Loucy (cell line): ENCODE measurements at regions not wholly inside any gene's neighbourhood (a gene's known extent, or its start where the extent isn't known, plus 50 kb on each side); places are given as distances from the start of the nearest gene placed in this dataset.

Experiments used
- H2AFZ ChIP-seq: fragments of 200-600 bp; sonication (generic); 2 replicates; pipeline ENCODE4 v1.6.0; 2016; ENCODE audit warnings: antibody characterized with exemption, mild to moderate bottlenecking, low read length, moderate library complexity
- H3F3A ChIP-seq: fragments of 200-600 bp; 2 replicates; pipeline ENCODE4 v1.6.0; 2016; ENCODE audit warnings: antibody characterized with exemption, low read depth, mild to moderate bottlenecking
- H3K27me3 ChIP-seq: fragments of 200-600 bp; sonication (generic); 2 replicates; pipeline ENCODE4 v1.6.1; 2014; ENCODE audit warnings: low read length, mild to moderate bottlenecking; ENCODE audit not compliant: insufficient read depth, poor library complexity, severe bottlenecking
- H3K36me3 ChIP-seq: fragments of 200-600 bp; sonication (generic); 2 replicates; pipeline ENCODE4 v1.6.1; 2016; ENCODE audit warnings: low read length; ENCODE audit not compliant: insufficient read depth
- H3K4me1 ChIP-seq: fragments of 200-600 bp; sonication (generic); 2 replicates; pipeline ENCODE4 v1.5.1; 2014; ENCODE audit warnings: low read length, mild to moderate bottlenecking; ENCODE audit not compliant: insufficient read depth, poor library complexity, severe bottlenecking
- H3K4me2 ChIP-seq: fragments of 200-600 bp; sonication (generic); 2 replicates; pipeline ENCODE4 v1.6.0; 2014; ENCODE audit warnings: antibody characterized with exemption, low read length, low read depth, mild to moderate bottlenecking; ENCODE audit not compliant: poor library complexity, severe bottlenecking
- H3K4me3 ChIP-seq: fragments of 200-600 bp; sonication (generic); 2 replicates; pipeline ENCODE4 v1.5.1; 2014; ENCODE audit warnings: low read length, mild to moderate bottlenecking, mixed read lengths; ENCODE audit not compliant: poor library complexity, severe bottlenecking
- H3K79me2 ChIP-seq: fragments of 200-600 bp; sonication (generic); 2 replicates; pipeline ENCODE4 v1.6.1; 2014; ENCODE audit warnings: low read length; ENCODE audit not compliant: insufficient read depth
- H3K9ac ChIP-seq: fragments of 200-600 bp; sonication (generic); 2 replicates; pipeline ENCODE4 v1.6.0; 2014; ENCODE audit warnings: mild to moderate bottlenecking, low read depth, low read length, moderate library complexity; ENCODE audit not compliant: poor library complexity, severe bottlenecking
- H3K9me2 ChIP-seq: fragments of 200-600 bp; sonication (generic); replicated peaks from 2 replicates; pipeline ENCODE4 v1.6.1; 2016; ENCODE audit warnings: low read depth, low read length, mixed read lengths
- H3K9me3 ChIP-seq: fragments of 200-600 bp; sonication (generic); 2 replicates; pipeline ENCODE4 v1.6.1; 2014; ENCODE audit warnings: mild to moderate bottlenecking, antibody characterized with exemption, low read length, low read depth; ENCODE audit not compliant: insufficient read depth
- H4K20me1 ChIP-seq: fragments of 200-600 bp; sonication (generic); 2 replicates; pipeline ENCODE4 v1.6.0; 2014; ENCODE audit warnings: antibody characterized with exemption, low read length, mild to moderate bottlenecking; ENCODE audit not compliant: insufficient read depth, poor library complexity, severe bottlenecking
- EZH2phosphoT487 ChIP-seq: fragments of 200-600 bp; IDR thresholded peaks from 2 replicates; pipeline ENCODE4 v1.6.1; 2018; ENCODE audit warnings: antibody characterized with exemption, mild to moderate bottlenecking, moderate library complexity, borderline replicate concordance
- TF ChIP-seq, protein P1 (sequence below): fragments of 200-600 bp; sonication (generic); conservative IDR thresholded peaks from 2 replicates; pipeline ENCODE4 v1.5.1; 2014; ENCODE audit warnings: mild to moderate bottlenecking, antibody characterized with exemption, low read length

- no peaks in the 10 kb centered on the region for H3K79me2 ChIP-seq
- H3K9me2 ChIP-seq: no peaks in the 10 kb centered on the region
- H2AFZ ChIP-seq: no peak overlapping the region
- no peak overlapping the region for H3K4me3 ChIP-seq
- H3K27me3 ChIP-seq: no peaks in the 10 kb centered on the region
- TF ChIP-seq, protein P1, sequence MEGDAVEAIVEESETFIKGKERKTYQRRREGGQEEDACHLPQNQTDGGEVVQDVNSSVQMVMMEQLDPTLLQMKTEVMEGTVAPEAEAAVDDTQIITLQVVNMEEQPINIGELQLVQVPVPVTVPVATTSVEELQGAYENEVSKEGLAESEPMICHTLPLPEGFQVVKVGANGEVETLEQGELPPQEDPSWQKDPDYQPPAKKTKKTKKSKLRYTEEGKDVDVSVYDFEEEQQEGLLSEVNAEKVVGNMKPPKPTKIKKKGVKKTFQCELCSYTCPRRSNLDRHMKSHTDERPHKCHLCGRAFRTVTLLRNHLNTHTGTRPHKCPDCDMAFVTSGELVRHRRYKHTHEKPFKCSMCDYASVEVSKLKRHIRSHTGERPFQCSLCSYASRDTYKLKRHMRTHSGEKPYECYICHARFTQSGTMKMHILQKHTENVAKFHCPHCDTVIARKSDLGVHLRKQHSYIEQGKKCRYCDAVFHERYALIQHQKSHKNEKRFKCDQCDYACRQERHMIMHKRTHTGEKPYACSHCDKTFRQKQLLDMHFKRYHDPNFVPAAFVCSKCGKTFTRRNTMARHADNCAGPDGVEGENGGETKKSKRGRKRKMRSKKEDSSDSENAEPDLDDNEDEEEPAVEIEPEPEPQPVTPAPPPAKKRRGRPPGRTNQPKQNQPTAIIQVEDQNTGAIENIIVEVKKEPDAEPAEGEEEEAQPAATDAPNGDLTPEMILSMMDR: no peak
- TF ChIP-seq EZH2phosphoT487: no peak
- H3F3A ChIP-seq: no peaks in the 10 kb centered on the region
- H3K36me3 ChIP-seq: no peaks in the 10 kb centered on the region
- peaks cover 17% of the 10 kb centered on the region for H3K4me1 ChIP-seq
- H4K20me1 ChIP-seq: no peaks in the 10 kb centered on the region
- H3K4me2 ChIP-seq: peak overlapping the region; percentile 51
- H3K9ac ChIP-seq: no peak overlapping the region
- no peaks in the 10 kb centered on the region for H3K9me3 ChIP-seq
These were observed 266.6 kb downstream of the ZNF674 start for GRCh38 chrX:46278572-46278971.

DNA sequence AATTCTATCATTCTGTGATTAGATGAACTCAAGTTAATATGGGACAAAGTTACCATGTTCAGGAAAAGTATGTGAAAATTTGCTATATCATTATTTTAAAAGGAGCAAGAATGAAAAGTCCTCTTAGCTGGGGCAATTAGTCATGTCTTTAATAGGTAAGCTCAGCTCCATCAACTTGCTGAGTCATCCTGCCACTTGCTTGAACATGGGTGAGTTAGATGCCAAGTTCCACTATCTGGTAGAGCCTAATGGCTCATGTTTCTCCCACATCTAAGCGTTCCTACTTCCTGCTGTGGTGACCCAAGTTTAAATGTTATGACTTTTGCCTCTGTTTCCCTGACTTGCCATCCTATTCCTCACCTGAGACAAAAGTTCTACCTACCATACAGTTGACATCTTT lies 276.8 kb downstream of the ZNF674 start:
- Histone ChIP-seq H3K9ac (no peak overlapping the region), H3K4me2 (peak overlapping the region; percentile 29), H3F3A (no peaks in the 10 kb centered on the region), H3K9me2 (no peaks in the 10 kb centered on the region), H3K9me3 (no peaks in the 10 kb centered on the region; the same call in 1 of the 2 replicates), H4K20me1 (no peaks in the 10 kb centered on the region), H3K27me3 (no peaks in the 10 kb centered on the region), H3K4me3 (no peak overlapping the region), H2AFZ (no peak overlapping the region), H3K79me2 (no peaks in the 10 kb centered on the region), H3K36me3 (no peaks in the 10 kb centered on the region), H3K4me1 (peaks cover 16% of the 10 kb centered on the region)
- no peak for TF ChIP-seq EZH2phosphoT487
- TF ChIP-seq, protein P1: no peak

- Histone ChIP-seq H3K4me3 (no peak overlapping the region), H3K4me2 (no peak overlapping the region), H3K79me2 (no peaks in the 10 kb centered on the region), H3K36me3 (no peaks in the 10 kb centered on the region), H4K20me1 (no peaks in the 10 kb centered on the region), H3F3A (no peaks in the 10 kb centered on the region), H3K9ac (no peak overlapping the region), H3K9me2 (no peaks in the 10 kb centered on the region), H3K9me3 (no peaks in the 10 kb centered on the region), H2AFZ (no peak overlapping the region), H3K27me3 (peaks cover 8% of the 10 kb centered on the region), H3K4me1 (peaks cover 8% of the 10 kb centered on the region)
- TF ChIP-seq EZH2phosphoT487: no peak
- TF ChIP-seq, protein P1: no peak
These were observed 281.7 kb downstream of the ZNF674 start for GRCh38 chrX:46263494-46263893.
